ENCODE measurements at regions not wholly inside any gene's neighbourhood (a gene's known extent, or its start where the extent isn't known, plus 50 kb on each side); places are given as distances from the start of the nearest gene placed in this dataset.

DNA sequence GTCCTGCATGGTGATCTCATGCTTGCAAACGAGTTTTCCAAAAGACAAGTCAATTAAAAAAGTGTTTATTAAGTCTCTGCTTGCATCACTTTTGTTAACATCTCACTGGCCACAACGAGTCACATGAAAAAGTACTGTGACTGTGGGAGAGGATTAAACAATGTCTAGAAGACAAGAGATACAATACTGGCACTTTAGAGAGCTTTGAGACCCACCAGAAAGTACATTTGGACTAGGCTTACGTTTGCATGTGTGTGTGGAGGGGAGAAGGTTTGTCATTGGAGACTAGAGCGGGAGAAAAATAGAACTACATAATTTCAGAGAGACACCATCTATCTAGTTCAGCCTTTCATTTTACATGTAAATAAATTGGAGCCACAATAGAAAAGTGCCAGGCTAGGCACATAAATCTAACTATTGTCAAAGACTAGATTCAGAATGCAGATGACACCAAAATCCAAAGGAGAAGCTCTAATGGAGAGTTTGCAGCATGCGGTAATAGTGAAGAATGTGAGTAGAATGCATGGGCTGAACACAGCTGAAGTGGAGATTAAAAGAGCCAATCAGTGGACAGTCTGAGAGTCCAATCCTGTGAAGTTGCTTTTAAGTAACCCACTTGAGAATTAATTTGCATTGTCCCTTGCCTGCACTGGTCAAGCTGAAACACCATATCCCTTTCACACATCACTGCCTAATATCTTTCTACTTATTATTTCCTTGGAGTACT lies 977.4 kb upstream of the FAT3 start:
- TF ChIP-seq, protein P1, sequence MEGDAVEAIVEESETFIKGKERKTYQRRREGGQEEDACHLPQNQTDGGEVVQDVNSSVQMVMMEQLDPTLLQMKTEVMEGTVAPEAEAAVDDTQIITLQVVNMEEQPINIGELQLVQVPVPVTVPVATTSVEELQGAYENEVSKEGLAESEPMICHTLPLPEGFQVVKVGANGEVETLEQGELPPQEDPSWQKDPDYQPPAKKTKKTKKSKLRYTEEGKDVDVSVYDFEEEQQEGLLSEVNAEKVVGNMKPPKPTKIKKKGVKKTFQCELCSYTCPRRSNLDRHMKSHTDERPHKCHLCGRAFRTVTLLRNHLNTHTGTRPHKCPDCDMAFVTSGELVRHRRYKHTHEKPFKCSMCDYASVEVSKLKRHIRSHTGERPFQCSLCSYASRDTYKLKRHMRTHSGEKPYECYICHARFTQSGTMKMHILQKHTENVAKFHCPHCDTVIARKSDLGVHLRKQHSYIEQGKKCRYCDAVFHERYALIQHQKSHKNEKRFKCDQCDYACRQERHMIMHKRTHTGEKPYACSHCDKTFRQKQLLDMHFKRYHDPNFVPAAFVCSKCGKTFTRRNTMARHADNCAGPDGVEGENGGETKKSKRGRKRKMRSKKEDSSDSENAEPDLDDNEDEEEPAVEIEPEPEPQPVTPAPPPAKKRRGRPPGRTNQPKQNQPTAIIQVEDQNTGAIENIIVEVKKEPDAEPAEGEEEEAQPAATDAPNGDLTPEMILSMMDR (IDR thresholded peaks at IDR 0.05): no peak
- no peak for TF ChIP-seq POLR2A (IDR thresholded peaks at IDR 0.05)

All from body of pancreas (tissue), 4 donors.